HG02884 (cell line): ENCODE measurements at regions not wholly inside any gene's neighbourhood (a gene's known extent, or its start where the extent isn't known, plus 50 kb on each side); places are given as distances from the start of the nearest gene placed in this dataset.
"Not testable (repeated sequence)": the region's sequence is repeated elsewhere in the genome, so short reads cannot be mapped to it uniquely, and the experiment has no call there.

Experiments used
- ATAC-seq: cut with Tn5 transposase; IDR thresholded peaks from one replicate; pipeline ENCODE4 v1.9.1; 2021; ENCODE audit warnings: mild to moderate bottlenecking, moderate library complexity; ENCODE audit not compliant: unreplicated experiment

- ATAC-seq, result no peak
Observed at GRCh38 chr2:357811-358210, 69.9 kb upstream of the ALKAL2 start.

DNA sequence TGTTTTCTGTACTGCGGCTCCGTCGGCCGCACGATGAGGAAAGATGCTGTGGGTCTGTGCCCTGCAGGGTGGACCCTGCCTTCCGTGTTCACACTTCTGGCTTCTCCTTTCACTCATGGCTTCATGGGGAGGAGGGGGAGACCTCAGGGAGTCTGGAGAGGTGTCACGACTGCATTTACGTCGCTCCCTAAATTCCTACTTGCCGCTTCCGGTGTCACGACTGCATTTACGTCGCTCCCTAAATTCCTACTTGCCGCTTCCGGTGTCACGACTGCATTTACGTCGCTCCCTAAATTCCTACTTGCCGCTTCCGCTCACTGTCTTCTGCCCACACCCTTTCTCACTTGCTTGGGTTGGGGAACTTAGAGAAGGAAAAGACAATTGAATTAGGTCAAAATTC is 68.4 kb upstream of the ALKAL2 start:
- not testable (repeated sequence) for ATAC-seq

DNA sequence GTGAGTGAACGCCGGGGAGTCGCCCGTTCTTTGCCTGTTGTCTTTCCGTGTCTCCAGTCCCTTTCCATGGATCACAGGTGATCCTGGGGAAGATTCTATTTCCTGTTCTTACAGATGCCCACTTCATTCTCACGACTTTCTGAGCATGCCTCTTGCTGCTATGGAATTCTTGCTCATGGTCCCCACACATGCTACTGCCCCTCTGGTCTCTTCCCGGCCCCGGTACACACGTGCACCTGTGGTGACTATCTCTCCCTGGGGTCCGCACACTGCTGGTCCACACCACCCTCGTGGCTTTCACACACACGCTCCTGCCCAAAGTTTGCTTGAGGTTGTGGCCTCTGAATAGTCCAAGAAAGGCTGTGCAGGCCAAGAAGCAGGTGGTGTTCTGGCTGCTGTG is 67.9 kb upstream of the ALKAL2 start:
- no peak for ATAC-seq

- ATAC-seq, result no peak
Observed at GRCh38 chr2:352696-353095, 64.8 kb upstream of the ALKAL2 start.

- no peak for ATAC-seq
Observed at GRCh38 chr2:349390-349789, 61.5 kb upstream of the ALKAL2 start.

DNA sequence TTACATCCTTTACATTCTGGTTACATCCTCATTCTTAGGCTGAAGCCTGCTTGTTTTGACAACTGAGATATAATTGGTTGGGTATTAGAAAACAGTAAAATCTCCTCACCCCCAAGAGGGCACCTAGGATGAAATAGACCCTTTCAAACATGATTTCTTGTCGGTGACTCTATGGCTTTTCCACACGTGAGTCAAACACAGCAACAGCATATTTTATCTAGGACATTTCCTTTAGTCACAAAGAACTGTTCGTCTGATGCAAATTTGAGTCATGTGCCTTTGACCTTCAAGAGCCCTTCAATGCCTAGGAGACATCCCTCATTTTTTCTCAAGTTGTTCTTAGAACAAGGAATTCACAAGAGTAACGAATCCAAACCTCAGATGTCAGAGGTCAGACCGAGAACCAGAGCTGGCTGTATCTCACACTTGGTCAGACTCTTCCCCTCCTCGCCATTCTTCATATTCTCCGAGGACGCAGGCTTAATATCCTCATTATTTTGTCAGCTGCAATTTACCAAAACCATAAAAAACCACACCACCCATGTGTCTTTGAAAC is 60.5 kb upstream of the ALKAL2 start:
- ATAC-seq, result no peak

GRCh38 chr2:344811-345210 is 56.9 kb upstream of the ALKAL2 start:
- ATAC-seq, result no peak

DNA sequence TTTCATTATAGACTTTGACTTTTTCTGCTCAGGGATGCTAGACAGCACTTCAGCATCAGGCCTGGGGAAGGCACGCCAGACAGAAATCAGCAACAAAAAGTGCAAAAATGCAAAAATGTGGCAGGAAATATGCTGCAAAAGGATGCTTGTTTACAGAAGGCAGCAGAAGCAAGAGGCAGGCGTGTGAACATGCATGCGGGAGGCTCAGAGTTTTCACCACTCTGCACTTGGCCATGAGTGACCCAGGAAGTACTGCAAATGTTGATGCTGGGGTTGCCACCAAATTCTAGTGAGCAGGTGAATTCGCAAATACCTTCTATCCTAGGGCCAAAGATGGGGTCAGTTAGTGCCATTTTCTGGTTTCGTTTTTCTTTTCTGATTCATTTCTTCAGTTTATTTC is 55.5 kb upstream of the ALKAL2 start:
- no peak for ATAC-seq

GRCh38 chr2:341912-342311 is 54.0 kb upstream of the ALKAL2 start:
- ATAC-seq, result no peak

GRCh38 chr2:341017-341542 is 53.2 kb upstream of the ALKAL2 start:
- ATAC-seq, result no peak
